Fibroblast of villous mesenchyme (primary cell): ENCODE measurements at regions not wholly inside any gene's neighbourhood (a gene's known extent, or its start where the extent isn't known, plus 50 kb on each side); places are given as distances from the start of the nearest gene placed in this dataset.

Experiments used
- DNase-seq: peaks from one replicate; pipeline ENCODE4 v3.0.0-alpha.2; 2010; ENCODE audit warnings: low read depth
- H3K4me3 ChIP-seq: 2 replicates; pipeline ENCODE4 v1.5.1; 2011; ENCODE audit warnings: low read depth, mild to moderate bottlenecking, low read length
- TF ChIP-seq, protein P1 (sequence below): IDR thresholded peaks from 2 replicates; pipeline ENCODE4 v1.5.1; 2012; ENCODE audit warnings: low read depth, mild to moderate bottlenecking, low read length; ENCODE audit not compliant: insufficient read depth

DNA sequence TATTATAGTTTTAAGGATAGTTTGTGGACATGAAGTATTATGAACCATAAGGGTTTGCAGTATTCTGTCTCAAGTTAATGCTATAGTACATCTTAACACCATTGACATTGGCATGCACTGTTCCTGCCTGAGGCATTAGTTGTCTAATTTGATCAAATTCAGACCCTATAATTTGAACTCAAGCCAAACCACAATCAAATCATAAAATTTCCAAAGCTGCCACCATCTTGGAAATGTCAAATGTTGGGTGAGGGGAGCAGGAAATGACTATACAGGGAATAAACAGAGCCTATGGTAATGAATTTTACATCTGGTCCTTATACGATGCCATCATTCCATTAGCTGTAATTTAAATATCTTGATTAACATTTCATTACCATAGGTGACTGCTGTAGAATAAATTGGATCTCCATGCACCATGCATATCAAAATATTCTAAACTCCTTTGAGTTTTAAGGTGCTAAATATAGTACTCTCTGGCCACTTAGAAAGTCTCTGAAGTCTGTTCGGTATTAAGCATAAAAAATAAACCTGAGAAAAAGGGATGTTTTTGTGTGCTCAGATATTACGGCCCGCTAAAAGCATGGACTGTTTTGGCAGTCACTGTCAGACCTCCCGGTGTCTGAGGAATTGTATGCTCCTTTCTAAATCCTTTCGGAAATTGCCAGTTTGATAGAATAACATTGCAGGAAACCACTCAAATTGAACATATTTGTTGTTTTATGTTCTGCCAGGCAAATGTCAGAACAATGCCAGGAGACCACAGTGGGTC lies 257.7 kb downstream of the SPRY2 start:
- TF ChIP-seq, protein P1, sequence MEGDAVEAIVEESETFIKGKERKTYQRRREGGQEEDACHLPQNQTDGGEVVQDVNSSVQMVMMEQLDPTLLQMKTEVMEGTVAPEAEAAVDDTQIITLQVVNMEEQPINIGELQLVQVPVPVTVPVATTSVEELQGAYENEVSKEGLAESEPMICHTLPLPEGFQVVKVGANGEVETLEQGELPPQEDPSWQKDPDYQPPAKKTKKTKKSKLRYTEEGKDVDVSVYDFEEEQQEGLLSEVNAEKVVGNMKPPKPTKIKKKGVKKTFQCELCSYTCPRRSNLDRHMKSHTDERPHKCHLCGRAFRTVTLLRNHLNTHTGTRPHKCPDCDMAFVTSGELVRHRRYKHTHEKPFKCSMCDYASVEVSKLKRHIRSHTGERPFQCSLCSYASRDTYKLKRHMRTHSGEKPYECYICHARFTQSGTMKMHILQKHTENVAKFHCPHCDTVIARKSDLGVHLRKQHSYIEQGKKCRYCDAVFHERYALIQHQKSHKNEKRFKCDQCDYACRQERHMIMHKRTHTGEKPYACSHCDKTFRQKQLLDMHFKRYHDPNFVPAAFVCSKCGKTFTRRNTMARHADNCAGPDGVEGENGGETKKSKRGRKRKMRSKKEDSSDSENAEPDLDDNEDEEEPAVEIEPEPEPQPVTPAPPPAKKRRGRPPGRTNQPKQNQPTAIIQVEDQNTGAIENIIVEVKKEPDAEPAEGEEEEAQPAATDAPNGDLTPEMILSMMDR, result no peak
- peak; percentile 26 for DNase-seq
- no peak overlapping the region for H3K4me3 ChIP-seq

DNA sequence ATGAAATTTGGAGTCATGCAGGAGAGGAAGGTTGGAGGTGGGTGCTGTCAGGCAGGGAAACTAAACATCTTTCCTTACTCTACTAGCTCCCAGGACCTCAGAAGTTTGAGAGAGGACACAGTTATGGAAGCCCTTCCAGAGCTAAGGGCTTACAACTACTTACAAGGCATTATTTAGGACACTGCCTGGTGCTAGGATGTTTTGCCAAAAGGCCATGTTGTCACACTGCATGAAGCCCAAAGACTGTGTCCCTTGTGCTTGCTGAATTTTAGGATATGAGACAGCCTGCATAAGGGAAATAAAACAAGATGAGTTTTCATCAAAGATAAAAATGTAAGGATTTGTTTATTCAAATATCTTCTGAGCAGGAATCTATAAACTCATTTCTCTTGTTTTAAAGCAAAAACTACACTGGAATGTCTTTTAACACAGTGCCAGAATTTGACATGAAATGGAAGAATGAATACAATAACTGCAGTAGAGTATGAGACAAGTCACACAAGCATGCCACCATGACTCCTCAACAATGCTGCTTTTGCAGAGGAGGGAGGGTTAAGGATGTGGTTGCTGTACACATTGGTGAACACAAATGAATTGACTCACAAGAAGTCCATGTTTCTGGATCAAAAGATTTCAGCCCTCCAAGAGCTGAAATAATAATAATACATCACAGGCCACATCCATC lies 258.4 kb downstream of the SPRY2 start:
- TF ChIP-seq, protein P1, result no peak
- H3K4me3 ChIP-seq, result no peak overlapping the region
- peak; percentile 14 for DNase-seq

DNA sequence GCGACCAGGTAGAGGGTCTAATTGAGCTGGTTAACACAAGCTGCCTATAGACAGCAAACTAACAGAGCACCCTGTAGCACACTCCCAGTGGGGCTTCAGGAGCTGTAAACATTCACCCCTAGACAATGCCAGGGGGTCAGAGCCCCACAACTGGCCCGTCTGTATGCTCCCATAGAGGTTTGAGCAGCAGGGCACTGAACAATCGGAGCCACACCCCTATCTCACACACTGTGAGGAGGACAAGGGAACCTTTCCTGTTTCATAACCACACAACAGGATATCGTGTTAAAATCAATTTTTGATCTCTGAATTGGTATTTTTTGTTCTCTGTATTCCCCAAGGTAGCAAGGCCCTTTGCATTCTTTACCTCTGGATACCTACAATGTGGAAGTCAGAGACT lies 266.1 kb downstream of the SPRY2 start:
- no peak overlapping the region for H3K4me3 ChIP-seq
- no peak for DNase-seq
- TF ChIP-seq, protein P1, result no peak

DNA sequence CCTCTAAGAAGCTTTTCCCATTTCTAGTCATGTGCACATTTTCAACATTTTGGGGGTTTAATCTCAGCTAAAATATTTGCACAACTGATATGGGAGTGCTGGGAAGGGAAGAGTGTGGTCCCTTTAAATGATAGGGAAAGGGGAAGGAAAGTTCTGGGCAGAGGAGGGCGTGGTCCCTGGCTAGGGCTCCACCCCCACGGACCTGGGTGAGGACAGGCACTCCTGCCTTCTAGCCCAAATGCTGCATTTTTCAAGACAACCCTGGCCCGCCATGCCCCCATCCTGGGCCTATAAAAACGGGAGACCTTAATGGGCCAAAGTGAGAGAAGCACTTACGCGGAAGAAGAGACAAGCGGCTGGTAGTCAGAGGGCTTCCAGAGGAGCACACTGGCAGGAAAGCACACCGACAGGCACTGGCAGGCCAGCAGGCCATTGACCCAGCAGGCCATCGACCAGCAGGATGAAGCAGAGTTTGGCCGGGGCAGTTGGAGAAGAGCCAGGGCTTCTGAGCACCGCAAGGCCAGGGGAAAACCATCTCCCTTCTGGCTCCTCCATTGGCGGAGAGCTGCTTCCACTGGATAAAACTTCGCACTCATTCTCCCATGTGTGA lies 266.7 kb downstream of the SPRY2 start:
- DNase-seq, result no peak

DNA sequence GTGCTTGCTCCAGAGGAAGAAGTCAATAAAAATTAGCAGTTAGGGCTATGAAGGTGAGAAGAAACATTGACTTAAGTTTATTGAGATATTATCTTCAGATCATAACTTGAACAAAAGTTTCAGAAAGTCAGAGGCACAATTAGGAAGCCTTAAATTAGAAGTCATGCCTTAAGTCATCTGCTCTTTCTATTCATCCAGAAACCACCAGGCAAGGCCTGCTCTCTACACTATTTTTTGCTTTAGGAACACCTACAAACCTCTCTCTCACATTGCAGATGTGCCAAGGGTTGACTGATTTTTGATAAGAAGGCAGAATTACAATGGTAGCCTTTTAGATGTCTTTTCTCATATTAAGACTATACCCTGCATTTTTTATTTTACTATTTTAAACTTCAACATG lies 268.7 kb downstream of the SPRY2 start:
- DNase-seq, result no peak
- TF ChIP-seq, protein P1, result no peak
- H3K4me3 ChIP-seq, result no peak overlapping the region

More for the DNA sequence above, 266.7 kb downstream of the SPRY2 start:
- TF ChIP-seq, protein P1, result no peak
- H3K4me3 ChIP-seq, result no peak overlapping the region

DNA sequence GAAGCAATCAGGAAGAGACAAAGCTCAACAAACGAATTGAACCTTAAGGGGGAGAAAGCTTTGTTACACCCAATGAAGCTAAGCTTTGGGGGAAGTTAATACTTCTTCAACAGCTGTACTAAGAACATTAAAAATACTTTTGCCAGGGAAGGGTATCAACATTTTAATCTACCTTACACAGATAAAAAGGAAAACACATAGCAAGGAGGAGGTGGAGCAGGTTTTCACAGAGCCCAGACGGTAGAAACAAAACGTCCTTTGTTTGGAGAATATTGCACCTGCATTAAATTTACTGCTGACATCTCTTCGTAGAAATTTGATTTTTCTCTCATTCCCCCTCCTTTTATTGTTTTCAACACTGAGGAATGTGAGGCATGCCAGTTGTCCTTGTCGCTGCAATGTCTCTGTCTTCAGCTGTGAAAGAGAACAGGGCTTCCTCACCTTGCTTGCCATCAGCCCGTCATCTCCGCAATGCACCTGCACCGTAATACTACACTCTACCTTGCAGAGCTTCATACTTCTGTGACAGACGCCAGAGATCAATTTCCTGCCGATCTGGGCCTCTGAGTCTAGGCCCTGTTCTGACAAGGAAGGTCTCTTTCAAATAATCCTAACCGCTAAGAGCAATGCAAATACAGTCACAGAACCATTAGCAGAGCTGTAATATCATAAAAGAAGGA lies 270.8 kb downstream of the SPRY2 start:
- TF ChIP-seq, protein P1, result no peak
- no peak overlapping the region for H3K4me3 ChIP-seq
- no peak for DNase-seq
